ENCODE measurements at regions not wholly inside any gene's neighbourhood (a gene's known extent, or its start where the extent isn't known, plus 50 kb on each side); places are given as distances from the start of the nearest gene placed in this dataset.
A peak's percentile ranks its signal among the peaks of the same experiment; 100 is the strongest.

GRCh38 chr1:30106125-30106524 lies 617.3 kb downstream of the MATN1 start:
- TF ChIP-seq EZH2phosphoT487 (IDR thresholded peaks at IDR 0.05; ENCODE audit: borderline replicate concordance) (no peak), CTCF (conservative IDR thresholded peaks at IDR 0.05; ENCODE audit: low read length) (peak; percentile 25; the same call in 1 of the 2 replicates)
- Histone ChIP-seq H3K9me3 (ENCODE audit: insufficient read depth, low read depth, low read length) (no peaks in the 10 kb centered on the region; the same call in 1 of the 2 replicates), H3K36me3 (ENCODE audit: insufficient read depth, low read length) (no peaks in the 10 kb centered on the region), H3K79me2 (ENCODE audit: insufficient read depth, low read length) (no peaks in the 10 kb centered on the region), H3K9ac (ENCODE audit: low read depth, low read length, poor library complexity, severe bottlenecking) (no peak overlapping the region), H3K4me3 (ENCODE audit: low read length, poor library complexity, severe bottlenecking) (no peak overlapping the region), H4K20me1 (ENCODE audit: insufficient read depth, low read length, poor library complexity, severe bottlenecking) (no peaks in the 10 kb centered on the region), H3K9me2 (replicated peaks; ENCODE audit: low read depth, low read length) (no peaks in the 10 kb centered on the region), H3K4me2 (ENCODE audit: low read depth, low read length, poor library complexity, severe bottlenecking) (no peak overlapping the region), H3K4me1 (ENCODE audit: insufficient read depth, low read length, poor library complexity, severe bottlenecking) (no peaks in the 10 kb centered on the region), H3F3A (ENCODE audit: low read depth) (no peaks in the 10 kb centered on the region), H3K27me3 (ENCODE audit: insufficient read depth, low read length, poor library complexity, severe bottlenecking) (no peaks in the 10 kb centered on the region), H2AFZ (ENCODE audit: low read length) (no peak overlapping the region)

GRCh38 chr1:30104551-30104950 lies 618.8 kb downstream of the MATN1 start:
- TF ChIP-seq EZH2phosphoT487 (IDR thresholded peaks at IDR 0.05; ENCODE audit: borderline replicate concordance) (no peak), CTCF (conservative IDR thresholded peaks at IDR 0.05; ENCODE audit: low read length) (no peak)
- Histone ChIP-seq H3K9me3 (ENCODE audit: insufficient read depth, low read depth, low read length) (no peaks in the 10 kb centered on the region; the same call in 1 of the 2 replicates), H3K4me2 (ENCODE audit: low read depth, low read length, poor library complexity, severe bottlenecking) (no peak overlapping the region), H3K79me2 (ENCODE audit: insufficient read depth, low read length) (no peaks in the 10 kb centered on the region), H3K9me2 (replicated peaks; ENCODE audit: low read depth, low read length) (no peaks in the 10 kb centered on the region), H3K4me1 (ENCODE audit: insufficient read depth, low read length, poor library complexity, severe bottlenecking) (no peaks in the 10 kb centered on the region), H3K36me3 (ENCODE audit: insufficient read depth, low read length) (no peaks in the 10 kb centered on the region), H3F3A (ENCODE audit: low read depth) (no peaks in the 10 kb centered on the region), H3K27me3 (ENCODE audit: insufficient read depth, low read length, poor library complexity, severe bottlenecking) (no peaks in the 10 kb centered on the region), H3K9ac (ENCODE audit: low read depth, low read length, poor library complexity, severe bottlenecking) (no peak overlapping the region), H4K20me1 (ENCODE audit: insufficient read depth, low read length, poor library complexity, severe bottlenecking) (no peaks in the 10 kb centered on the region), H3K4me3 (ENCODE audit: low read length, poor library complexity, severe bottlenecking) (no peak overlapping the region), H2AFZ (ENCODE audit: low read length) (no peak overlapping the region)

GRCh38 chr1:30103708-30104411 lies 619.5 kb downstream of the MATN1 start:
- Histone ChIP-seq H3K36me3 (ENCODE audit: insufficient read depth, low read length) (no peaks in the 10 kb centered on the region), H3K9me3 (ENCODE audit: insufficient read depth, low read depth, low read length) (no peaks in the 10 kb centered on the region; the same call in 1 of the 2 replicates)
- no peak for TF ChIP-seq CTCF (conservative IDR thresholded peaks at IDR 0.05; ENCODE audit: low read length)
- TF ChIP-seq EZH2phosphoT487 (IDR thresholded peaks at IDR 0.05; ENCODE audit: borderline replicate concordance): no peak

More at GRCh38 chr1:30103708-30104411, 619.5 kb downstream of the MATN1 start:
- Histone ChIP-seq H3K79me2 (ENCODE audit: insufficient read depth, low read length) (no peaks in the 10 kb centered on the region), H3K4me3 (ENCODE audit: low read length, poor library complexity, severe bottlenecking) (no peak overlapping the region), H2AFZ (ENCODE audit: low read length) (no peak overlapping the region), H3K9me2 (replicated peaks; ENCODE audit: low read depth, low read length) (no peaks in the 10 kb centered on the region), H3K27me3 (ENCODE audit: insufficient read depth, low read length, poor library complexity, severe bottlenecking) (no peaks in the 10 kb centered on the region), H4K20me1 (ENCODE audit: insufficient read depth, low read length, poor library complexity, severe bottlenecking) (no peaks in the 10 kb centered on the region), H3F3A (ENCODE audit: low read depth) (no peaks in the 10 kb centered on the region), H3K4me2 (ENCODE audit: low read depth, low read length, poor library complexity, severe bottlenecking) (no peak overlapping the region), H3K4me1 (ENCODE audit: insufficient read depth, low read length, poor library complexity, severe bottlenecking) (no peaks in the 10 kb centered on the region), H3K9ac (ENCODE audit: low read depth, low read length, poor library complexity, severe bottlenecking) (no peak overlapping the region)
